Suppressor macrophage treated with lipopolysaccharide for 4 hours (primary cell): ENCODE measurements at regions not wholly inside any gene's neighbourhood (a gene's known extent, or its start where the extent isn't known, plus 50 kb on each side); places are given as distances from the start of the nearest gene placed in this dataset.

Experiments used
- DNase-seq: peaks from one replicate; pipeline ENCODE4 v3.0.0-alpha.2; 2020

GRCh38 chr1:57696043-57696442 is 272.2 kb upstream of the DAB1 start:
- no peak for DNase-seq

DNA sequence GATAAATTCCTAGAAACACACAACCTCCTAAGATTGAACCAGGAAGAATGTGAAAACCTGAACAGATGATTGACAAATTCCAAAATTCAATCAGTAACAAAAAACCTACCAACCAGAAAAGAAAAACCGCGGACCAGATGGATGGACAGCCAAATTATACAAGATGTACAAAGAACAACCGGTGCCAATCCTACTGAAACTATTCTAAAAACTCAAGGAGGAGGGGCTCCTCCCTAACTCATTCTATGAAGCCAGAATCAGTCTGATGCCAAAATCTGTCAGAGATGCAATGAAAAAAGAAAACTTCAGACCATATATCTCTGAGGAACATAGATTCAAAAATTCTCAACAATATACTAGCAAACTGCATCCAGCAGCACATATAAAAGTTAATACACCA is 262.4 kb upstream of the DAB1 start:
- DNase-seq, result no peak

GRCh38 chr1:57683037-57683942 is 259.4 kb upstream of the DAB1 start:
- DNase-seq, result no peak

GRCh38 chr1:57678138-57678537 is 254.3 kb upstream of the DAB1 start:
- no peak for DNase-seq

DNA sequence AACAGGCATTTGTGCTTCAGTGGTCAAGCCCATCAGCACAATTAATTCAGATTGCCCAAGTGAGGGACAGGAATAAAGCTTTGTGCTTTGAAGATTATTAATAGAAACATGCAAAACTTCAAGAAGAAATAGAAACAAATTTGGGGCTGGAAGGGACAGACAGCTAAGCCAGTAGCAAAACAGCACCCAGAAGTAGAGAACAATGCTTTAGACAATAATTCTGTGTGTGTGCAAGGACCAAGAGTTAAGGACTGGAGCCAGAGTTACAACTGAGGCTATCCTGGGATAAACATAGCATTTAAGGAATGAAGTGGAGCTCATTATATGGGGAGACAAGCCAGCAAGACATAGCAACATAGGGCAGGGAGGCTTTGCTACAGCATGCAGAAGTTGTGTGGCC is 251.9 kb upstream of the DAB1 start:
- DNase-seq, result no peak

DNA sequence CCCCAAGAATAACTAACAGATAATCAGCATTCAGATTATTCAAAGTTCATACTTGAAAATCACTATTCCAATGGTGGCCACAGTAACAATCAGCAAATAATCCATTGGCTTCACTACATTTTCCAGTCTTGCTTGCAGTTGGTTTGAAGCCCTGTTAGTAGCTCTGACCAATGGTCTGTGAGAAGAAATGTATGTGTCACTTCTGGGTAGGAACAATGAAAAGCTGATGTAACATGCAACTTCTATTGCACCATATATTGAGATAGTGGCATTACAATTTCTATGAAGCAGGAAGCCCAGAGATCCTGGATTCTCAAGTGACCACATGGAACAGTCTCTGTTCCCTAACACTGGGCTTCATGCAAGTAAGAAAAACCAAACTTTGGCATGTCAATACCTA is 250.9 kb upstream of the DAB1 start:
- DNase-seq, result peak; percentile 0

DNA sequence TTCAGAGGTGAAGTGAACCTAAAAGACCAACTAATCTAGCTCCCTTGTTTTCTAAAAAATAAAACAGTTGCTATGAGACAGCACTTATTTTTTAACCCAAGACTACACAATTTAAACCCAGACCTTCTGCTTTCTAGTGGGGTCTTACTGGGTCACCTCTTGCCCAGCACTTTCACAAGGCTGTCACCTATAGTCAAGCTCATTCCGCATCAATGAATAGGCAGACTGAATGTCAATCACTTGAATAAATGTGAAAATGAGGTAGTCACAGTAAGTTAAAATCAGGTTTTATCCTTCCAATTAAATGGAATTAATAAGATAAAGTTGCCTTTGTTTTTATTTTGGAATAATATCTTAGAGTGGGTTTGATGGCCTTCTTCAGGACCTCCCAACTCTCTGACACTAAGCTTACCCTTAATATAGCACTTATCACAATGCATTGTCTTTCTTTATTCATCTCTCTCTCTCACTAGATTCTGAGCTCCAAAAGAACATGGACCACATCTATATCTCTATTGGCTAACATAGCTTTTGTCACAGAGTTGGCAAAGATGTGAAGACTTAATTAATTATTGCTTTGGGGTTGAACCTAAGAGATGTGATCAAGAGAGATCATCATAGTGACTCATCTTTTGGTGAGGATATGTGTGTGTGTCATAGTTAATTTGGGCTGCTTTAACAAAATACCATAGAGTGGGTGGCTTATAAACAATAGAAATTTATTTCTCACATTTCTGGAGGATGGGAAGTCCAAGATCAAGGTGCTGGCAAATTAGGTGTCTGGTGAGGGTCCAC is 248.7 kb upstream of the DAB1 start:
- DNase-seq, result no peak

DNA sequence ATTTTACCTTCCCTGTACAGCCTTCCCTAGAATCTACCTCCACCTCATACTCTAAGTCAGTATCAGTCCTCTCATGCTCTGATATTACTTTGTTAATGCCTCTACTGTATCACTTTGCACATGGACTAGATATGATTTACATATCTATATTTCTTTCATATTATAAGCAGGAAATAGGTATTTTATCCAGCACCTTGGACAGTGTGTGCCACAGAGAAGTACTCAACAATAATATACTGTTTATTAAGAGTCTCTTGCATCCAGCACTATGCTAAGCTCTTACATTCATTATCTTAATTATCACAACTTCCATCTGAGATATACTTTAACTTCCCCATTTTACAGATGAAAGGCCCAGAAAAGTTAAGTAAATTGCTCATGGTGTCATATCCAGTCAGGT is 247.9 kb upstream of the DAB1 start:
- DNase-seq, result no peak

GRCh38 chr1:57659804-57660203 is 235.9 kb upstream of the DAB1 start:
- DNase-seq, result no peak

GRCh38 chr1:57655161-57655560 is 231.3 kb upstream of the DAB1 start:
- DNase-seq, result no peak

- DNase-seq, result no peak
Measured at GRCh38 chr1:57644667-57645066, 220.8 kb upstream of the DAB1 start.

DNA sequence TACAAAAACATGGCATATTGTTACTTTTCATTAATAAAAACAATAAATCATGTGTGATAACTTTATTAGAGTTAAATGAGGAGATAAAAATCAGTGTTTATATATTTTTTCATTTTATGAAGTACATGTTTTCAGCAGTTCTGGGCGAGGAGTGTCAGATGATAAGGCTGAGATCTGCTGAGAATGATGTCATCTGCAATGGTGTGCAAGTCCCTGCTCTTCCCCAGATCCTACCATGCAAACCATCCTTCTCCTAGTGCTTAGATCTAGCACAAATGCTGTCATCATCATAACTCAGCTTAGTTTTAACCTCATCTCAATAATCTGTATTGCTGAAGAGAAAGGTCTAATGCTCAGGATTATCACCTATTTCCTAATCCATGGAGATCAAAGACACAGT is 214.4 kb upstream of the DAB1 start:
- peak; percentile 0 for DNase-seq

DNA sequence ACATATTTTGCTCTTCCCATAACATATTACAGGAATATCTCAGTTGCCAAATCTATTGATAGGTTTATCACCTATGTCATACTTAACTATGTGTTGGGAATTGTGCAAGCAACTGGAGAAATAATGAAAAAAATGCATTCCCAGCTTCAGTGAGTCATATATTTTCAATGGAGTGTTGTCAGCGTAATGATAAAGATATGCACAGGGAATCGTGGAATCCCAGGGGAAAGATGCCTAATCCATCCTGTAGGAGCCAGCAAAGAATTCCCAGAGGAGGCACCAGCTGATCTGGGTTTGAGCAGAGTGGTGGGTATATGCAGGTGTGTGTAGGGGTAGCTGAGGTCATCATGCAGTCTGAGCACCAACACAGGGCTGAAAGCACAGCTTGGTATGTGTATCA is 213.3 kb upstream of the DAB1 start:
- DNase-seq, result no peak

DNA sequence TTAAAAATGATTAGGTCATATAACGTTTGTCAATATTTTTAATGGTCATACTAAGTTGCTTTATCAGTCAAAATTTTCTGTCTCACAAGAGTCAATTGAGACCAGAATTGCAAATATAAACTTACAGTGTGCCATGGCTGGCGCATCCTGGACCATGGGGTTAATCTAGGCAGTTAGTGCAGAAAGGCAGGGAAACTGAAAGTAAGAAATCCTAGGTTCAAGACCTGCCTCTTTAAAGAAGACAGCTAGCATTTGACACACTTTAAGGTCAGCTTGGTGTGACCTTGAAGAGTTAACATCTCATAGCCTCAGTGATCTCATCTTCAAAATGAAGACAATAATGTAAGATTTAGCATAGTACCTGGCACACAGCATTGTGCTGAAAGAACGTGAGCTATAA is 210.0 kb upstream of the DAB1 start:
- DNase-seq, result no peak

GRCh38 chr1:57633056-57633455 is 209.2 kb upstream of the DAB1 start:
- DNase-seq, result no peak

DNA sequence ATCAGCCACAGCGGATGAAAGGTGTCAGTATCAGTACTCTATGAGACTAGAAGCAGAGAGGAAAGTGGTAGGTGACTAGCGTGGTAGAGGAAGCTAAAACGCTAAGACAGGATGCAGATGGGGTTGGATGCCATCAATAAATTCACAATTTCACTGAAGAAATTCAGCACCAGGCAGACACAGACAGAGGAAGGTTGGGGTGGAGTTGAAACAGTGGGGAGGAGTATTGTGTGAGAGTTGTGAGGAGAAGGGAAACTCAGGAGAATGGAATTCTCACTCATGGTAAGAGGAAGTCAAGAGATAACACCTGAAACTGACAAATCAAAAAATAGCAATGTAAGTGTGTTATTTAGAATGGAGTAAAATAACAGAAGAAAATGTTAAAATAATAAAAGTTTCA is 208.5 kb upstream of the DAB1 start:
- no peak for DNase-seq

DNA sequence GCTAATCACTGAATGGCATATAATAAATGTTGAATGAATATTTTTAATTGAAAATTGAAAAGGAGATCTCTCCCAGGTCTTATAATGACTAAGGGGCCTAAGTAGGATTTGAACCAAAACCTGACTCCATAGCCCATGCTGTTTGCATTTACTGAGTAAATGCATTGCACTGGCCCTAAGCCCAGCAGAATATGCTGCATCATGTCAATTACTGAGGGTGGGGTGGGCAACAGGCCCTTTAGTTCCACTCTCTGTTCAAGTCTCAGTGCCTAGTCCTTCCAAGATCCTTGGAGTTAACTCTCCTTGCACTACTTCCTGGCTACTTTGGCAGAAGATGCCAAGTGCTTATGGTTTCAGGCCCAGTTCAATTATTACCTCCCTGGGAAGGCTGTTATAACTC is 203.8 kb upstream of the DAB1 start:
- DNase-seq, result no peak

- no peak for DNase-seq
Measured at GRCh38 chr1:57623791-57624538, 200.1 kb upstream of the DAB1 start.

- no peak for DNase-seq
Measured at GRCh38 chr1:57623039-57623790, 199.4 kb upstream of the DAB1 start.

DNA sequence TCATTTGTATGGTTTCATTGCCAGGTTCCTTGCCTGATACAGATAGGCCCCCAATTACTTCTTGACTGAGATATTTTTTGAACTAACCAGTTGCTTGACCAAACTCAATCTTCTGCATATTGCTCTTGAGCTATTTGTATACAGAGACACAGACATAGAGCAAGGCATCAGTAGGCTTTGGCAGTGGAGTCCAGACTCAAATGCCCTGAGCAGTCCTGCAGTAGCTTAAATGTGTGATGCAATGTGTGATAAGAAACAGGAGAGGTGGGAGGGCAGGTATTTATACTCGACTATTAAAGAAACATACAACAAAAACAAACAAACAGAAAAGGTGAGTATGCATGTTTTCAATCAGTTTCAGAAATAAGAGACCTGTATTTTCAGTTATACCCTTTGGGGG is 197.9 kb upstream of the DAB1 start:
- DNase-seq, result no peak

- no peak for DNase-seq
Measured at GRCh38 chr1:57620605-57621004, 196.7 kb upstream of the DAB1 start.

DNA sequence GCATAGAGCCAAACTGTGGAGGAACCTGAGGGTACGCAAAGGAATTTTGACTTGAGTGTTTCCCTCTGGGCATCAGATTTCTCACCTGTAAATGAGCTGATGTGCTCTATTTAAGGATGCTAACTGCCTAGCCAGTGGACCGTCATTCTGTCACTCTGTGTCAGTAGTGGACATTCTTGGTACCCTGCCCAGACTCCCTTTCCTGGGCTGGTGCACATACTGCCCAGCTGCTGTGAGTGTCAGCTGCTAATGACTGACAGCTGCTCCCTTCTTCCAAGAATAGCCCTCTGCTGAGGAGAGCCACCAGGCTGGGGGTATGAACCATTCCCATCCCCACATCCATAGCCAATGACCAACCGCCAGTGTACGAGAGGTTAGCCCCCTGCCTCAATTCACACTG is 193.1 kb upstream of the DAB1 start:
- no peak for DNase-seq

GRCh38 chr1:57615956-57616355 is 192.1 kb upstream of the DAB1 start:
- DNase-seq, result no peak
